Smooth muscle cell of the brain vasculature (primary cell): ENCODE measurements at regions not wholly inside any gene's neighbourhood (a gene's known extent, or its start where the extent isn't known, plus 50 kb on each side); places are given as distances from the start of the nearest gene placed in this dataset.
A peak's percentile ranks its signal among the peaks of the same experiment; 100 is the strongest.
"Not testable (repeated sequence)": the region's sequence is repeated elsewhere in the genome, so short reads cannot be mapped to it uniquely, and the experiment has no call there.

Experiments used
- DNase-seq: peaks from one replicate; pipeline ENCODE4 v3.0.0-alpha.2; 2012; ENCODE audit warnings: low read depth, low spot score

GRCh38 chr2:224263571-224264043 is 138.3 kb downstream of the FAM124B start:
- DNase-seq: no peak

GRCh38 chr2:224261326-224261725 is 140.6 kb downstream of the FAM124B start:
- DNase-seq: no peak

GRCh38 chr2:224260372-224261020 is 141.4 kb downstream of the FAM124B start:
- no peak for DNase-seq

- DNase-seq: no peak
These were observed 142.1 kb downstream of the FAM124B start for GRCh38 chr2:224259831-224260230.

- no peak for DNase-seq
These were observed 143.8 kb downstream of the FAM124B start for GRCh38 chr2:224258059-224258458.

- DNase-seq: no peak
These were observed 144.8 kb downstream of the FAM124B start for GRCh38 chr2:224257156-224257555.

GRCh38 chr2:224253464-224253863 is 148.4 kb downstream of the FAM124B start:
- no peak for DNase-seq

- DNase-seq: no peak
These were observed 149.3 kb downstream of the FAM124B start for GRCh38 chr2:224252631-224253030.

GRCh38 chr2:224248944-224249371 is 152.9 kb downstream of the FAM124B start:
- no peak for DNase-seq

- no peak for DNase-seq
These were observed 159.3 kb downstream of the FAM124B start for GRCh38 chr2:224242561-224242960.

GRCh38 chr2:224241812-224242211 is 160.1 kb downstream of the FAM124B start:
- no peak for DNase-seq

- no peak for DNase-seq
These were observed 160.9 kb downstream of the FAM124B start for GRCh38 chr2:224241001-224241400.

GRCh38 chr2:224223851-224224555 is 177.9 kb downstream of the FAM124B start:
- DNase-seq: no peak

GRCh38 chr2:224222974-224223373 is 178.9 kb downstream of the FAM124B start:
- no peak for DNase-seq

- no peak for DNase-seq
These were observed 179.6 kb downstream of the FAM124B start for GRCh38 chr2:224222291-224222690.

- peak; percentile 54 for DNase-seq
These were observed 180.4 kb downstream of the FAM124B start for GRCh38 chr2:224221455-224221913.

GRCh38 chr2:224220586-224221255 is 181.2 kb downstream of the FAM124B start:
- no peak for DNase-seq

- DNase-seq: no peak
These were observed 180.7 kb upstream of the SERPINE2 start for GRCh38 chr2:224219781-224220180.

GRCh38 chr2:224217962-224218347 is 178.9 kb upstream of the SERPINE2 start:
- DNase-seq: no peak

GRCh38 chr2:224217233-224217961 is 178.3 kb upstream of the SERPINE2 start:
- no peak for DNase-seq

- DNase-seq: not testable (repeated sequence)
These were observed 176.5 kb upstream of the SERPINE2 start for GRCh38 chr2:224215611-224216010.

- DNase-seq: no peak
These were observed 174.3 kb upstream of the SERPINE2 start for GRCh38 chr2:224213396-224213795.
